Heart left ventricle (tissue), 16 donors: ENCODE measurements at regions not wholly inside any gene's neighbourhood (a gene's known extent, or its start where the extent isn't known, plus 50 kb on each side); places are given as distances from the start of the nearest gene placed in this dataset.
"Not testable (repeated sequence)": the region's sequence is repeated elsewhere in the genome, so short reads cannot be mapped to it uniquely, and the experiment has no call there.

ENCODE experiments used
- ATAC-seq, 4 donors: fragments of 200-7000 bp; cut with Tn5 transposase; one replicate each; pipeline ENCODE4 v1.9.1; 2020 to 2022; ENCODE audit warnings: moderate library complexity in 4 of 4, mild to moderate bottlenecking in 3 of 4, moderate number of reproducible peaks in 1 of 4
- DNase-seq, 5 donors: peaks; one replicate each; pipeline ENCODE4 v3.0.0-alpha.2; 2020
- H3K27ac ChIP-seq, 12 donors: fragments of 200-600 bp; sonication (generic) in 4 of 12; one replicate each; pipeline versions ENCODE4 v1.5.0 to v1.8.0; 2016 to 2022; ENCODE audit warnings: mild to moderate bottlenecking in 2 of 12
- H3K27me3 ChIP-seq, 9 donors: fragments of 200-600 bp; sonication (generic) in 2 of 9; one replicate each; pipeline versions ENCODE4 v1.5.1 to v1.8.0; 2016 to 2022; ENCODE audit warnings: mild to moderate bottlenecking in 3 of 9
- H3K36me3 ChIP-seq, 9 donors: fragments of 200-600 bp; sonication (generic) in 2 of 9; one replicate each; pipeline versions ENCODE4 v1.5.0 to v1.8.0; 2018 to 2022; ENCODE audit warnings: mild to moderate bottlenecking in 2 of 9
- H3K4me1 ChIP-seq, 12 donors: fragments of 200-600 bp; sonication (generic) in 4 of 12; one replicate each; pipeline versions ENCODE4 v1.5.0 to v1.8.0; 2016 to 2022; ENCODE audit warnings: mild to moderate bottlenecking in 3 of 12
- H3K4me3 ChIP-seq, 12 donors: fragments of 200-600 bp; sonication (generic) in 4 of 12; one replicate each; pipeline versions ENCODE4 v1.5.0 to v1.8.0; 2017 to 2022; ENCODE audit warnings: mild to moderate bottlenecking in 9 of 12, moderate library complexity in 4 of 12
- H3K9me3 ChIP-seq, 12 donors: fragments of 200-600 bp; sonication (generic) in 4 of 12; one replicate each; pipeline versions ENCODE4 v1.5.0 to v1.8.0; 2016 to 2022; ENCODE audit warnings: mild to moderate bottlenecking in 1 of 12
- CTCF ChIP-seq, 12 donors: fragments of 200-600 bp; sonication (generic) in 4 of 12; IDR thresholded peaks; one replicate each; pipeline versions ENCODE4 v1.5.0 to v1.8.0; 2018 to 2022; ENCODE audit warnings: antibody characterized with exemption in 12 of 12, mild to moderate bottlenecking in 5 of 12
- POLR2A ChIP-seq, 2 donors: fragments of 450-650 bp; IDR thresholded peaks; one replicate each; pipeline ENCODE4 v1.6.1; 2017; ENCODE audit warnings: antibody characterized with exemption in 2 of 2, mild to moderate bottlenecking in 2 of 2, moderate library complexity in 2 of 2
- WGBS, 4 donors: extraction: QIAGEN DNeasy Blood & Tissue Kit in 2 of 4; methylation state at CpG; one replicate each; pipeline versions ENCODE4 v1.1.5 to v1.1.7; 2013 to 2018; 5-methylcytosine and 5-hydroxymethylcytosine counted together
- intact Hi-C, 10 donors: fragments of 100-400 bp; cut with DNase I; formaldehyde crosslinking; loops; one replicate each; pipeline versions ENCODE4 v1.11.1 to v1.14.2; 2022
- donor health status: ischemic (EF 13 %, LVEDD 7.1; RV severe dilation, severe dysfunction).
- donor health status: healthy with polysubstance abuse.
- donor health status: DM: no; HTN: yes; CAD: no.
- donor health status: DM: no; HTN: no; CAD: no.
- donor health status: ischemic (EF 25% LVEDD 6.9; RV normal size, moderate dysfunction).
- donor health status: ischemic (EF 25% LVEDD 5.7; RV mildly dilated, moderate dysfunction).
- donor health status: healthy.
- donor health status: DM: yes; HTN: yes; CAD: no.
- donor health status: ischemic (EF 35%, LVEDD 5.7; RV mildly dilated, moderate dysfunction).
- donor health status: nonischemic (EF 11% LVEDD 7.7; RV severe dilation, severe dysfunction).
- donor health status: DM: yes; HTN: yes; CAD: no.
- donor health status: PGD.
- donor health status: ischemic (EF 29% LVEDD 5.4; RV normal size, mild dysfunction).
- donor health status: nonischemic (EF 23%, LVEDD 6.1; RV moderate dilation, normal function).

GRCh38 chr7:82592416-82592815, 148.8 kb upstream of the CACNA2D1 start:
- TF ChIP-seq CTCF (IDR thresholded peaks at IDR 0.05) (no peak), POLR2A (IDR thresholded peaks at IDR 0.05) (no peak)
- Histone ChIP-seq H3K4me3 (no peak overlapping the region), H3K27ac (no peak overlapping the region), H3K36me3 (no peaks in the 10 kb centered on the region), H3K4me1 (peaks cover 0 to 11% (median 5%) of the 10 kb centered on the region in 12 donors), H3K9me3 (no peaks in the 10 kb centered on the region), H3K27me3 (no peaks in the 10 kb centered on the region)
- 87 to 96% (median 89%) methylated on average over 1 of the region's 1 CpG for WGBS, 4 donors
- intact Hi-C loops = no loop called here
- ATAC-seq (no peak), DNase-seq (no peak)

GRCh38 chr7:82579047-82579446, 135.5 kb upstream of the CACNA2D1 start:
- intact Hi-C loops = loop anchor here (10.0 kb wide), 7 partner anchors 64 to 1094 kb away; partner anchors contain the start of gene CACNA2D1 (in 3 of the 10)
- no peaks in the 10 kb centered on the region for H3K27me3 ChIP-seq

GRCh38 chr7:82578430-82578829, 134.9 kb upstream of the CACNA2D1 start:
- intact Hi-C loops = loop anchor here (10.0 kb wide), 7 partner anchors 64 to 1094 kb away; partner anchors contain the start of gene CACNA2D1 (in 3 of the 10)
- peak in 2 of 4 donors; percentile 51 to 55 for ATAC-seq
- DNase-seq = no peak
- TF ChIP-seq CTCF (IDR thresholded peaks at IDR 0.05) = no peak
- no peak for TF ChIP-seq POLR2A (IDR thresholded peaks at IDR 0.05)
- 12 to 37% (median 19%) methylated on average over 1 of the region's 1 CpG for WGBS, 4 donors
- no peak overlapping the region for H3K27ac ChIP-seq
- no peaks in the 10 kb centered on the region for H3K9me3 ChIP-seq
- no peaks in the 10 kb centered on the region for H3K27me3 ChIP-seq
- peaks cover 0 to 4% (median 0%) of the 10 kb centered on the region in 12 donors for H3K4me1 ChIP-seq
- H3K4me3 ChIP-seq = no peak overlapping the region
- H3K36me3 ChIP-seq = no peaks in the 10 kb centered on the region

More at GRCh38 chr7:82579047-82579446, 135.5 kb upstream of the CACNA2D1 start:
- no peak overlapping the region for H3K27ac ChIP-seq
- ATAC-seq = no peak
- no peak for DNase-seq
- H3K4me1 ChIP-seq = peaks cover 0 to 4% (median 0%) of the 10 kb centered on the region in 12 donors
- 74 to 82% (median 76%) methylated on average over 3 of the region's 3 CpGs for WGBS, 4 donors
- no peak overlapping the region for H3K4me3 ChIP-seq
- TF ChIP-seq CTCF (IDR thresholded peaks at IDR 0.05) (no peak), POLR2A (IDR thresholded peaks at IDR 0.05) (no peak)
- peaks cover 0 to 3% (median 0%) of the 10 kb centered on the region in 12 donors for H3K9me3 ChIP-seq
- H3K36me3 ChIP-seq = no peaks in the 10 kb centered on the region

GRCh38 chr7:82572195-82572880, 128.8 kb upstream of the CACNA2D1 start:
- no peaks in the 10 kb centered on the region for H3K9me3 ChIP-seq
- TF ChIP-seq CTCF (IDR thresholded peaks at IDR 0.05) = peak; percentile 78 to 97 (median 91)
- TF ChIP-seq POLR2A (IDR thresholded peaks at IDR 0.05) = no peak
- H3K27ac ChIP-seq = no peak overlapping the region
- ATAC-seq (peak; percentile 83 to 94 (median 86)), DNase-seq (peak; percentile 79 to 87 (median 82))
- intact Hi-C loops = loop anchor here (2.0 to 10.0 kb wide), 14 partner anchors 58 to 1088 kb away; partner anchors contain the start of gene CACNA2D1 (in 4 of the 10)
- H3K36me3 ChIP-seq = no peaks in the 10 kb centered on the region
- no peaks in the 10 kb centered on the region for H3K27me3 ChIP-seq
- H3K4me1 ChIP-seq = peaks cover 0 to 9% (median 0%) of the 10 kb centered on the region in 12 donors
- H3K4me3 ChIP-seq = peak overlapping the region in 2 of 12 donors; percentile 3 to 5
- WGBS, 4 donors = 1 to 2% (median 2%) methylated on average over 9 of the region's 9 CpGs

GRCh38 chr7:82571047-82571446, 127.5 kb upstream of the CACNA2D1 start:
- peaks cover 0 to 20% (median 0%) of the 10 kb centered on the region in 12 donors for H3K4me1 ChIP-seq
- ATAC-seq, DNase-seq, H3K27ac ChIP-seq, H3K9me3 ChIP-seq, H3K36me3 ChIP-seq, H3K27me3 ChIP-seq, H3K4me3 ChIP-seq: not testable (repeated sequence)
- WGBS, 4 donors = 80 to 87% (median 83%) methylated on average over 4 of the region's 4 CpGs
- intact Hi-C loops = loop anchor here (5.0 to 10.0 kb wide), 12 partner anchors 56 to 1086 kb away; partner anchors contain the start of gene CACNA2D1 (in 4 of the 10)
